ENCODE measurements at regions not wholly inside any gene's neighbourhood (a gene's known extent, or its start where the extent isn't known, plus 50 kb on each side); places are given as distances from the start of the nearest gene placed in this dataset.
"Not testable (repeated sequence)": the region's sequence is repeated elsewhere in the genome, so short reads cannot be mapped to it uniquely, and the experiment has no call there.

DNA sequence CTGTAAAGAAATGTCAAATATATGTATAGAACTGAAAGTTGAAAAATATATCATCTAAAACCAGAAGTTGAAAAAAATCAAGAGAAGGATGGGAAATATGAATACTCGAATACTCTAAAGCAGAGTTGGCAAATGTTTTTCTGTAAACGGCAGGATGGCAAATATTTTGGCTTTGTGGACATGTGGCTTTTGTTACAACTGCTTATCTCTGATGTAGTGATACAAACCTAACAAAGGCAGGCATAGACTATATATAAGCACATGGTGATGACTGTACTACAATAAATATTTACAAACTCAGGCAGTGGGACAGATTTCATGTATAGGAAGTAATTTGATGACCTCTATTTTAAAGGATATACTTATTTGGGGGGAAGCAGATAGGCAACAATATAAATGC lies 224.6 kb upstream of the LRRTM4 start:
- TF ChIP-seq, protein P1, sequence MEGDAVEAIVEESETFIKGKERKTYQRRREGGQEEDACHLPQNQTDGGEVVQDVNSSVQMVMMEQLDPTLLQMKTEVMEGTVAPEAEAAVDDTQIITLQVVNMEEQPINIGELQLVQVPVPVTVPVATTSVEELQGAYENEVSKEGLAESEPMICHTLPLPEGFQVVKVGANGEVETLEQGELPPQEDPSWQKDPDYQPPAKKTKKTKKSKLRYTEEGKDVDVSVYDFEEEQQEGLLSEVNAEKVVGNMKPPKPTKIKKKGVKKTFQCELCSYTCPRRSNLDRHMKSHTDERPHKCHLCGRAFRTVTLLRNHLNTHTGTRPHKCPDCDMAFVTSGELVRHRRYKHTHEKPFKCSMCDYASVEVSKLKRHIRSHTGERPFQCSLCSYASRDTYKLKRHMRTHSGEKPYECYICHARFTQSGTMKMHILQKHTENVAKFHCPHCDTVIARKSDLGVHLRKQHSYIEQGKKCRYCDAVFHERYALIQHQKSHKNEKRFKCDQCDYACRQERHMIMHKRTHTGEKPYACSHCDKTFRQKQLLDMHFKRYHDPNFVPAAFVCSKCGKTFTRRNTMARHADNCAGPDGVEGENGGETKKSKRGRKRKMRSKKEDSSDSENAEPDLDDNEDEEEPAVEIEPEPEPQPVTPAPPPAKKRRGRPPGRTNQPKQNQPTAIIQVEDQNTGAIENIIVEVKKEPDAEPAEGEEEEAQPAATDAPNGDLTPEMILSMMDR (IDR thresholded peaks at IDR 0.05; ENCODE audit: unreplicated experiment), result no peak
- Mint-ChIP-seq H3K36me3 (ENCODE audit: low read depth, unreplicated experiment) (no peaks in the 10 kb centered on the region), H3K9me3 (ENCODE audit: unreplicated experiment) (no peaks in the 10 kb centered on the region), H3K27ac (ENCODE audit: unreplicated experiment) (no peak overlapping the region), H3K4me3 (ENCODE audit: unreplicated experiment) (no peak overlapping the region), H3K4me1 (ENCODE audit: unreplicated experiment) (no peaks in the 10 kb centered on the region), H3K27me3 (ENCODE audit: unreplicated experiment) (no peaks in the 10 kb centered on the region)
- DNase-seq (ENCODE audit: low spot score), result no peak

DNA sequence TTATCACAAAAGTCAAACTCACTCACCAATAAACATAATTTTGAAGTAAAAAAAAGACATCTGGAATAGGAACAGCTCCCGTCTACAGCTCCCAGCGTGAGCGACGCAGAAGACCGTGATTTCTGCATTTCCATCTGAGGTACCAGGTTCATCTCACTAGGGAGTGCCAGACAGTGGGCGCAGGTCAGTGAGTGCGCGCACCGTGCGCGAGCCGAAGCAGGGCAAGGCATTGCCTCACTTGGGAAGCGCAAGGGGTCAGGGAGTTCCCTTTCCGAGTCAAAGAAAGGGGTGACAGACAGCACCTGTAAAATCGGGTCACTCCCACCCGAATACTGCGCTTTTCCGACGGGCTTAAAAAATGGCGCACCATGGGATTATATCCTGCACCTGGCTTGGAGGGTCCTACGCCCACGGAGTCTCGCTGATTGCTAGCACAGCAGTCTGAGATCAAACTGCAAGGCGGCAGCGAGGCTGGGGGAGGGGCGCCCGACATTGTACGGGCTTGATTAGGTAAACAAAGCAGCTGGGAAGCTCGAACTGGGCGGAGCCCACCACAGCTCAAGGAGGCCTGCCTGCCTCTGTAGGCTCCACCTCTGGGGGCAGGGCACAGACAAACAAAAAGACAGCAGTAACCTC lies 231.7 kb upstream of the LRRTM4 start:
- H3K4me3 Mint-ChIP-seq (ENCODE audit: unreplicated experiment), result peak overlapping the region; percentile 83
- DNase-seq (ENCODE audit: low spot score), result peak; percentile 6
- H3K36me3 Mint-ChIP-seq (ENCODE audit: low read depth, unreplicated experiment); H3K27ac Mint-ChIP-seq (ENCODE audit: unreplicated experiment); H3K4me1 Mint-ChIP-seq (ENCODE audit: unreplicated experiment); H3K27me3 Mint-ChIP-seq (ENCODE audit: unreplicated experiment); H3K9me3 Mint-ChIP-seq (ENCODE audit: unreplicated experiment): not testable (repeated sequence)

DNA sequence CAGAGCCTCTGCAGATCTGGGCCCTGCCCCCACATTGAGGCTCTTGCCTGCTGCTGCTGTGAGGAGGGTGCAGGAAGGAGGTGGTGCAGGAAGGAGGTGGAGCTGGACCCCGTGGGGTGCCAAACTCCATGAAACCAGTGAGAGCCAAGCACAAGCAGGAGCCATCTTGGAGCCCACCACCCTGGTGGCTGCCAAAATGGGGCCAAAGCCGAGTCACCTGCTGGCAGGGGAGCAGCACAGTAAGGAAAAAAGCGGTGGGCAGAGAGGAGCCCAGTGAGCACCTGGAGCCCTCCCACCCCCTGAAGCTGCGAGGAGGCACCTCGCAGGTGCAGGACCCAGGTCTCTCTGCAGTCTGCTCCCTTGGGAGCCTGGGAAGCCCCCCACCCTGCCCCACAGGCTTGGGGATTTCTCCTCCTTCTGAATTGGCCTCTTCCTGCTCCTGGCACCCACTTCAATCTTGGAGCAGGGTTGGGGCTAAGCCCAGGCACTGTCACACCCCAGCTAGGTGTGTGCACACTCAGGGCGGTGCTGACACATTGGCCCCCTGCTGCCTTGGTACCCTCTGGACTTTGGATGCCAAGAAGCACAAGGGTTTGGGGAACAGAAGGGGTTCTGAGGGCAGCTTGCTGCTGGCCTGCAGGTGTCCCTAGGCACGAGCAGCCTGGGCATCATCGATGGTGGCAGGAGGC lies 245.4 kb upstream of the LRRTM4 start:
- Mint-ChIP-seq H3K4me3 (ENCODE audit: unreplicated experiment) (no peak overlapping the region), H3K27ac (ENCODE audit: unreplicated experiment) (no peak overlapping the region), H3K27me3 (ENCODE audit: unreplicated experiment) (peaks cover 6% of the 10 kb centered on the region), H3K9me3 (ENCODE audit: unreplicated experiment) (no peaks in the 10 kb centered on the region), H3K4me1 (ENCODE audit: unreplicated experiment) (no peaks in the 10 kb centered on the region), H3K36me3 (ENCODE audit: low read depth, unreplicated experiment) (no peaks in the 10 kb centered on the region)
- TF ChIP-seq, protein P1 (IDR thresholded peaks at IDR 0.05; ENCODE audit: unreplicated experiment), result no peak
- DNase-seq (ENCODE audit: low spot score), result no peak

DNA sequence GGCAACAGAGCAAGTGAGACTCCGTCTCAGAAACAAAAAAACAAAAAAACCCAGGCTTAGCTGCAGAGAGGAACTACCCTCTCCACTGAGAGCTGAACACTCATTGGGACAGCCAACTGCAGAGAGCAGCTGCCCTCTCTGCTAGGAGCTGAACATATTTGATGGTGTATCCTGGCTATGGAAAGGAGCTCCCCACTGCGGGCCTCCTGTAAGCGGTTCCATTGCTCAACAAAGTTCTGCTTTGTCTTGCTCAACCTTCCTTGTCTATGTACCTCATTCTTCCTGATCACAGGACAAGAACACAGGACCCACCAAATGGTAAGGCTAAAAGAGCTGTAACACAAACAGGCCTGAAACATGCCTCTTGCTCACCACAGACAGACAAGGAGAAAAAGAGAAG lies 246.3 kb upstream of the LRRTM4 start:
- Mint-ChIP-seq H3K27me3 (ENCODE audit: unreplicated experiment) (peaks cover 6% of the 10 kb centered on the region), H3K9me3 (ENCODE audit: unreplicated experiment) (no peaks in the 10 kb centered on the region), H3K36me3 (ENCODE audit: low read depth, unreplicated experiment) (no peaks in the 10 kb centered on the region), H3K4me1 (ENCODE audit: unreplicated experiment) (no peaks in the 10 kb centered on the region), H3K27ac (ENCODE audit: unreplicated experiment) (no peak overlapping the region), H3K4me3 (ENCODE audit: unreplicated experiment) (no peak overlapping the region)
- TF ChIP-seq, protein P1 (IDR thresholded peaks at IDR 0.05; ENCODE audit: unreplicated experiment), result no peak
- DNase-seq (ENCODE audit: low spot score), result no peak

DNA sequence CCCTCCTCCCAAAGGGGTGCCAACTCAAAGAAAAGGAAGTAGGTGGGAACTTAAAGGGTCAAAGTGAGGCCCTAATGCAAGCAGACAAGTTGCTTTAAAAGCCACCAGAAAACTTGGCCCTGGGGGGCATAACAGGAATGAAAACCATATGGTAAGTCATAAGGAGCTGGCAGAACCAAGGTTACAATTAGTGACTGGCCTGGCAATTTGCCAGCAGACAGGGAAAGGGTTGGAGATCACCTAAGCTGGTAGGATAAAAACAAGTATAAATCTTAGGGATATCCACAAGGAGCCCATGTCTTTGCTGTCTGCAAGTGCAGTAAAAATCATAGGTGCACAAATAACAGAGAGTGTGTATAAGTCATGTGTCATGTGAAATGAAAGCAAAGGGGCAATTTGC lies 256.7 kb upstream of the LRRTM4 start:
- Mint-ChIP-seq H3K27ac (ENCODE audit: unreplicated experiment) (no peak overlapping the region), H3K4me1 (ENCODE audit: unreplicated experiment) (no peaks in the 10 kb centered on the region), H3K4me3 (ENCODE audit: unreplicated experiment) (no peak overlapping the region), H3K27me3 (ENCODE audit: unreplicated experiment) (no peaks in the 10 kb centered on the region), H3K36me3 (ENCODE audit: low read depth, unreplicated experiment) (no peaks in the 10 kb centered on the region), H3K9me3 (ENCODE audit: unreplicated experiment) (no peaks in the 10 kb centered on the region)
- TF ChIP-seq, protein P1 (IDR thresholded peaks at IDR 0.05; ENCODE audit: unreplicated experiment), result no peak
- no peak for DNase-seq (ENCODE audit: low spot score)

DNA sequence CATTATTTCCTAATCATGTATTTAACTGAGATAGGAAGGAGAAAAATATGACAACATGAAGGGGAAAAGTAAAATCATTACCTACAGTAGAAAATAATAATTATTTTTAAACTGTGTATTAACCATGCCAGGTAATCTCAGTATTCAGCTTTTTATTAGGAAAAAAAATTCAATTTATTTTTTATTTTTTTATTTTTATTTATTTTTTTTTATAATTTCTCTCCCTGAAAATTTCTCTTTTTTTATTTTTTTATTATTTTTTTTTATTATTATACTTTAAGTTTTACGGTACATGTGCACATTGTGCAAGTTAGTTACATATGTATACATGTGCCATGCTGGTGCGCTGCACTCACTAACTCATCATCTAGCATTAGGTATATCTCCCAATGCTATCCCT lies 271.3 kb upstream of the LRRTM4 start:
- not testable (repeated sequence) for H3K36me3 Mint-ChIP-seq (ENCODE audit: low read depth, unreplicated experiment); DNase-seq (ENCODE audit: low spot score); H3K27ac Mint-ChIP-seq (ENCODE audit: unreplicated experiment); H3K27me3 Mint-ChIP-seq (ENCODE audit: unreplicated experiment); H3K9me3 Mint-ChIP-seq (ENCODE audit: unreplicated experiment); H3K4me3 Mint-ChIP-seq (ENCODE audit: unreplicated experiment); H3K4me1 Mint-ChIP-seq (ENCODE audit: unreplicated experiment)

All from endothelial cell (in vitro differentiated cells).